LNCaP clone FGC (cell line): ENCODE measurements at regions not wholly inside any gene's neighbourhood (a gene's known extent, or its start where the extent isn't known, plus 50 kb on each side); places are given as distances from the start of the nearest gene placed in this dataset.

ENCODE experiments used
- DNase-seq: peaks from one replicate; pipeline ENCODE4 v3.0.0-alpha.2; 2011; ENCODE audit warnings: low read depth
- H3K4me3 ChIP-seq: 2 replicates; pipeline ENCODE4 v1.5.1; 2011; ENCODE audit warnings: mild to moderate bottlenecking, low read depth, low read length, control low read depth
- TF ChIP-seq, protein P1 (sequence below): IDR thresholded peaks from 2 replicates; pipeline ENCODE4 v1.5.1; 2012; ENCODE audit warnings: mild to moderate bottlenecking; ENCODE audit not compliant: control insufficient read depth, insufficient read depth; ENCODE audit errors: extremely low read depth

GRCh38 chr5:8756498-8757084 is 789.3 kb downstream of the SEMA5A start:
- DNase-seq = peak; percentile 23
- no peak overlapping the region for H3K4me3 ChIP-seq
- TF ChIP-seq, protein P1, sequence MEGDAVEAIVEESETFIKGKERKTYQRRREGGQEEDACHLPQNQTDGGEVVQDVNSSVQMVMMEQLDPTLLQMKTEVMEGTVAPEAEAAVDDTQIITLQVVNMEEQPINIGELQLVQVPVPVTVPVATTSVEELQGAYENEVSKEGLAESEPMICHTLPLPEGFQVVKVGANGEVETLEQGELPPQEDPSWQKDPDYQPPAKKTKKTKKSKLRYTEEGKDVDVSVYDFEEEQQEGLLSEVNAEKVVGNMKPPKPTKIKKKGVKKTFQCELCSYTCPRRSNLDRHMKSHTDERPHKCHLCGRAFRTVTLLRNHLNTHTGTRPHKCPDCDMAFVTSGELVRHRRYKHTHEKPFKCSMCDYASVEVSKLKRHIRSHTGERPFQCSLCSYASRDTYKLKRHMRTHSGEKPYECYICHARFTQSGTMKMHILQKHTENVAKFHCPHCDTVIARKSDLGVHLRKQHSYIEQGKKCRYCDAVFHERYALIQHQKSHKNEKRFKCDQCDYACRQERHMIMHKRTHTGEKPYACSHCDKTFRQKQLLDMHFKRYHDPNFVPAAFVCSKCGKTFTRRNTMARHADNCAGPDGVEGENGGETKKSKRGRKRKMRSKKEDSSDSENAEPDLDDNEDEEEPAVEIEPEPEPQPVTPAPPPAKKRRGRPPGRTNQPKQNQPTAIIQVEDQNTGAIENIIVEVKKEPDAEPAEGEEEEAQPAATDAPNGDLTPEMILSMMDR = peak; percentile 76

DNA sequence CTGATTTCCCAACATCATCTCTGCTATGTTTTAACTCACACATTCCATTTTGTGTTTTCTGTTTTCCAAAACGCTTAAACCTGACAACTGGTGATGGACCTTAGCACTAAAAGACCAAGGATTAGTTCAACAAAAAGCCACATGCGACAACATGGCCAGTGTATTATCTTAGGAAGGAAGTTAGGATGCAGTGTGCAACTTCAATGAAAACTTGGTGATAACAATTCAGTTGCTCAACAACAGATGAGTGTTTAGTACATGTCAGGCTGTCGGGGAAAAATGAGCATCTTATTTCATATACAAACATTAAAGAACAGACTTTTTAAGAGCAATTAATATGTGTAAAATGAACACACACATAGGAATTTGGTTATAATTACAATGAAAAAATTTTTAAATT is 780.0 kb downstream of the SEMA5A start:
- H3K4me3 ChIP-seq = no peak overlapping the region
- TF ChIP-seq, protein P1 = no peak
- DNase-seq = no peak

- H3K4me3 ChIP-seq = no peak overlapping the region
- TF ChIP-seq, protein P1 = no peak
- DNase-seq = no peak
These were observed 779.4 kb downstream of the SEMA5A start for GRCh38 chr5:8766448-8766847.

DNA sequence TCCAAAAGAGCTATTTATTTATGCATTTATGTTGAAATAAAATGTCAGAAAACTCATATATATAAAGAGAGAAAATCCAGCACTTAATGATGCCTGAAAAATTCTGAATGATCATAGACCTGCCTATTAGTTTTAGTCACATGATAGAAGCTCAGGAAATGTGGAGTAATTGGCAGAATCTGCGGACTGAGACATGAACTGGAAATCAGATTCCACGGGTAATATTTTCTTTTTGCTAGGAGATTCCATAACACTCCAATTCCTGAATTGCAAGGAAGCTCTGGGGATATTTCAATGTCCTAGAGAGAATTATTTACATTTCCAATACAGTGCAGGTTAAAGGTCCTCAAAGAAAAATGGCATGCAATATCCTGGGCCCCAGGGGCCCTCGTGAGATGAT is 778.8 kb downstream of the SEMA5A start:
- TF ChIP-seq, protein P1 = no peak
- DNase-seq = no peak
- no peak overlapping the region for H3K4me3 ChIP-seq

- H3K4me3 ChIP-seq = no peak overlapping the region
- TF ChIP-seq, protein P1 = no peak
- DNase-seq = no peak
These were observed 778.1 kb downstream of the SEMA5A start for GRCh38 chr5:8767746-8768145.

GRCh38 chr5:8769631-8770030 is 776.2 kb downstream of the SEMA5A start:
- TF ChIP-seq, protein P1 = no peak
- no peak overlapping the region for H3K4me3 ChIP-seq
- no peak for DNase-seq

- TF ChIP-seq, protein P1 = no peak
- DNase-seq = no peak
- no peak overlapping the region for H3K4me3 ChIP-seq
These were observed 775.4 kb downstream of the SEMA5A start for GRCh38 chr5:8770431-8770830.
